Ectodermal cell (in vitro differentiated cells): ENCODE measurements at regions not wholly inside any gene's neighbourhood (a gene's known extent, or its start where the extent isn't known, plus 50 kb on each side); places are given as distances from the start of the nearest gene placed in this dataset.

Experiments
- H3K27ac ChIP-seq: 2 replicates; pipeline ENCODE4 v1.7.0; 2013; ENCODE audit warnings: mild to moderate bottlenecking, low read depth, low read length; ENCODE audit not compliant: insufficient read depth, poor library complexity, severe bottlenecking
- H3K27me3 ChIP-seq: 2 replicates; pipeline ENCODE4 v1.7.0; 2013; ENCODE audit warnings: mild to moderate bottlenecking, low read length; ENCODE audit not compliant: insufficient read depth, control insufficient read depth, poor library complexity, severe bottlenecking
- H3K36me3 ChIP-seq: one replicate; pipeline ENCODE4 v1.7.0; 2013; ENCODE audit warnings: low read length; ENCODE audit not compliant: control insufficient read depth, insufficient read depth
- H3K4me1 ChIP-seq: one replicate; pipeline ENCODE4 v1.7.0; 2013; ENCODE audit warnings: low read length; ENCODE audit not compliant: control insufficient read depth, insufficient read depth
- H3K4me3 ChIP-seq: 2 replicates; pipeline ENCODE4 v1.7.0; 2013; ENCODE audit warnings: low read depth, low read length, control low read depth; ENCODE audit not compliant: insufficient read depth
- H3K9me3 ChIP-seq: 2 replicates; pipeline ENCODE4 v1.7.0; 2013; ENCODE audit warnings: mild to moderate bottlenecking, low read length, moderate library complexity; ENCODE audit not compliant: control insufficient read depth
- WGBS, 2 experiments: methylation state at CpG; one replicate each; pipeline ENCODE4 v1.1.7; 2013; ENCODE audit warnings: missing lambda C conversion rate in 2 of 2; 5-methylcytosine and 5-hydroxymethylcytosine counted together

DNA sequence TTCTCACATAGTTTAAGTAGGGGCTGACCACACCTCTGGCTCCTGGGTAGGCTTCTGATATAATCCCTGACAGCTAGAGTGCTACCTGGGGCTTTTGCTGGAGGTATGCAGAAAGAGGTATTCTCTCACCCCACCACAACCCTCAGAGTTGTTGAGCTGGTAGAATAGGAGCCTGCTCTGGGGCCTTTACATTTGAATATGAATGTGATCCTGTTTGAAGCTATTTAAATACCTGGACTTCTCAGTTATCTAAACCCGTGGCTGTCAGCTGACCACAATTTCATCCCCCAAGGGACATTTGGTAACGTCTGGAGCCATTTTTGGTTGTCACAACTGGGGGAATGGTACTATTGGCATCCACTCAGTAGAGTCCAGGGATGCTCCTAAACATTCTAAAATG is 669.1 kb downstream of the SATB2 start:
- Histone ChIP-seq H3K36me3 (no peaks in the 10 kb centered on the region), H3K27me3 (no peaks in the 10 kb centered on the region), H3K4me1 (no peaks in the 10 kb centered on the region), H3K9me3 (no peaks in the 10 kb centered on the region), H3K27ac (no peak overlapping the region), H3K4me3 (no peak overlapping the region)
- WGBS, 2 experiments = 26 to 27% methylated on average over 2 of the region's 2 CpGs

DNA sequence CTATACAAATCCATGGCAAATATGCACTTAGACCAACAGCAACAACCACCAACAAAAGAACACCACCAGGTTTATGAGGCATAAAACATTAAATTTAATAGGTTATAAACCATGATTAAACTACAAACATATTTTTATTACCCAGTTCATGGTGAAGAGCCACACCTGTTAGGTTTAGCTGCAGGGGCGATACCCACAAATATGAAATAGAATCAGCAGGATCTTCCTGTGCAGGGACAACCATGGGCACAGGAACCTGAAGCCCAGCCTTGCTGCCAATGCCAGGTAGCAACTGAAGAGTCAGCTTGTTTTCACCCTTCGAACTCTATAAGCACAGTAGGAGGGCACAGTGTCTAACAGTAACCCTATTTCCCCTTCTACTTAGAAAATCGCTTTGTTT is 675.0 kb downstream of the SATB2 start:
- H3K4me1 ChIP-seq = no peaks in the 10 kb centered on the region
- 93 to 99% methylated on average over 2 to 3 of the region's 3 CpGs for WGBS, 2 experiments
- no peaks in the 10 kb centered on the region for H3K9me3 ChIP-seq

DNA sequence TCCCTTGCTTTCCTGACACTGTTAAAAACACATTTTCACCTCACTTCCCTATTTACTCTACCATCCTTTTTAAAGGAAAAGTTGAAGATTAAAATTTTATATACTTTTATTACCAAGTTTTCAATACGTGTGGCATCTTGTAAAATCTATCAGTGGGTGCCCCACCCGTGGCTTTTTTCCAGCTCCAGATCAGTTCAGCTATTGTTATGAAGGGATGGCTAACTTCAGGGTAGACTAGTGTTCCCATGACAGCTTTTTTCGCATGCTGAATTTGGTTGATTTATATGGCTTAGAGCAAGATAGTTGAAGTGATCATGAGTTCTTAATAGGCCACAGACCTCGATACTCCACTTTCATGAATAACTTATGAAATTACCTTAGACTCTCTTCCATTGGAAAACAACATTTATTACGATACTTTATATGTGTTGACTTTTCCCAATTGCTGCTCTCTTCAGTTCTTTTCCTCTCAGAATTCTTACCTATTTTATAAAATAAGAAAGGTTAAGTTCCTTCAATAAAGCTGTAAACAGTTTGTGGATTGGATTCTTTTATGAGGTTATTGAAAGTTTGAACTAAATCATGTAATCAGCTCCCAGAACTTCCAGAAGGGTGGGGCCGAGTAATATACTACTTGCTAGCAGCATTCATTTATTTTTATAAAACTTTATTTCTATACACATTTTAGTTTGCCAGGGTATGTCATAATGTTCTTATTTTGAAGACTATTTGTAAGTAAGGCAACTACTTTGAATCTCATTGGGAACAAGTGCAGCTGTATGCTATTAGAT is 680.9 kb downstream of the SATB2 start:
- H3K36me3 ChIP-seq = no peaks in the 10 kb centered on the region
- no peak overlapping the region for H3K4me3 ChIP-seq
- no peaks in the 10 kb centered on the region for H3K9me3 ChIP-seq
- H3K27ac ChIP-seq = no peak overlapping the region
- H3K27me3 ChIP-seq = no peaks in the 10 kb centered on the region
- no peaks in the 10 kb centered on the region for H3K4me1 ChIP-seq
- WGBS, 2 experiments = 92 to 94% methylated on average over 5 of the region's 6 CpGs

More for the DNA sequence above, 675.0 kb downstream of the SATB2 start:
- Histone ChIP-seq H3K36me3 (no peaks in the 10 kb centered on the region), H3K4me3 (no peak overlapping the region), H3K27ac (no peak overlapping the region), H3K27me3 (no peaks in the 10 kb centered on the region)

DNA sequence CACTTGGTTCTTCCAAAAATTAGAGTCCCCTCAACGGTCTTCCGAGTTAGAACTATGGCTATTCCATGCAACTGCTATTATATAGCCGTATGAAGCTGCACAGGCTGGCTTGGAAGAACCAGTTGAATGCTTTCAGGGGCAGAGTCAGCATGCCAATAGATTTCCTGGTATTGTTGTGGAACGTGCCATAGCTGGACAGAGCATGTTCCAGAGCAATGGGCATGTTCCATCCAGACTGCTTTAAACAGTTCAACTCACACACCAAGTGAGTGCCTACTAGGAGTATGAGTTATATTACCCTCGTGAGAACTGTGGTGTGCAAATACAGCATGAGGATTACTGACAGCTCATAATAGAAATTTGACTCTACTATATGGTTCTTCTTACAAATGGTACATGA is 682.0 kb downstream of the SATB2 start:
- Histone ChIP-seq H3K4me3 (no peak overlapping the region), H3K36me3 (no peaks in the 10 kb centered on the region), H3K9me3 (no peaks in the 10 kb centered on the region), H3K27ac (no peak overlapping the region), H3K4me1 (no peaks in the 10 kb centered on the region), H3K27me3 (no peaks in the 10 kb centered on the region)
- WGBS, 2 experiments = 94 to 95% methylated on average over 4 to 5 of the region's 5 CpGs

DNA sequence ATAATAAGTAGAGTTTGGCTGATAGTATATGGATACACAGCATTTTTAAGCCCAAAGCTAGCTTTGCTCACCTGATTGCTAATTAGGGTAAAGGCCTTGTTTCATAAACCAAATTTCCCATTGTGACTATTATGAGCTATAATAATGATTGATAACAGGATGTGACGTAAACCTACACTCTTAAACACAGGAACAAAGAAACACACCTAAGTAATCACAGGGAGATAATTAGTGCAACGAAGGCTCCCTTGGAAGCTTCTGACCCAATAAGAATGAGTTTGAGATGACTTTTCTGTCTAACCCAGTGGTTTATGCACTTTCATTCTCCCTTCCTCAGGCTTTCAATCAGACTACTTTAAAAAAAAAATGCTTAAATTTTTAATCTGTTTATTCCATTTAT is 683.2 kb downstream of the SATB2 start:
- 95 to 100% methylated on average over 1 of the region's 2 CpGs for WGBS, 2 experiments
- H3K4me3 ChIP-seq = no peak overlapping the region
- no peaks in the 10 kb centered on the region for H3K9me3 ChIP-seq
- no peaks in the 10 kb centered on the region for H3K27me3 ChIP-seq
- H3K4me1 ChIP-seq = no peaks in the 10 kb centered on the region
- H3K36me3 ChIP-seq = no peaks in the 10 kb centered on the region
- H3K27ac ChIP-seq = no peak overlapping the region

DNA sequence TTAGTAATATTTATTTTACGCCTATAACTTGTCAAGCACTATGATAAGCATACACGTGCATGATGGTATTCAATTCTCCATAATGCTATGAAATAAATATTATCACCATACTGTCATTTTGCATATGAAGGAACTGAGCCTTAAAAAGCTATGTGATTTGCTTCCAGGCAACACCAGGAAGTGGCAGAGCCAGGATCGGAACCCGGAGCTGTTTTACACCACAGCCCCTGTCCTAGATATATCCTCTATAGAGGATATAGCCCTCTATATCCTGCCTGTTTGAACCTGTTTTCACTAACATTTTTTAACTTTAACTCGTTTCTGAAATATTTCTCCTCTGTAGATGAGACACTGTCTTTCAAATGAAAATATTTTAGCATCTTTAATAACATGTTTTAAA is 690.0 kb downstream of the SATB2 start:
- H3K27ac ChIP-seq = no peak overlapping the region
- H3K36me3 ChIP-seq = no peaks in the 10 kb centered on the region
- no peak overlapping the region for H3K4me3 ChIP-seq
- 92 to 93% methylated on average over 4 to 5 of the region's 5 CpGs for WGBS, 2 experiments
- no peaks in the 10 kb centered on the region for H3K27me3 ChIP-seq
- no peaks in the 10 kb centered on the region for H3K9me3 ChIP-seq
- H3K4me1 ChIP-seq = no peaks in the 10 kb centered on the region

DNA sequence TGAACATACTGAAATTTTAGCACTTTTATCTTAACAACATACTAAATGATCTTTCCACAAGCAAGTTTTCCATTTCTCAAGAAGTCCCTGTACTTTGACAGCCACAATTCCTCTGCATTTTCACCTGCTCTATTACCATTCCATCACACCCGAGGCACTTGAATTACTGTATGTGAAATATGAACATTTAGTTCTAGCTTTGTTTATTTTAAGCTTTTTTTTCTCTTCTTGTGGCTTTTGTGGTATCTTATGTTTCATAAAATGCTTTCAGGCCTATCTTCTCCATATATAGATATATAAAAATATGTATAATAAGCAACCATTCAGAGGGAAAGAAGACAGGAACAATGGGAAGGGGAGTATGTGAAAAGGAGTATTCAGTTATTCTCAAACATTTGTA is 693.9 kb downstream of the SATB2 start:
- Histone ChIP-seq H3K4me1 (no peaks in the 10 kb centered on the region), H3K27ac (no peak overlapping the region), H3K27me3 (no peaks in the 10 kb centered on the region), H3K9me3 (no peaks in the 10 kb centered on the region), H3K4me3 (no peak overlapping the region), H3K36me3 (no peaks in the 10 kb centered on the region)
- WGBS, 2 experiments = no CpG with 5 or more reads among the region's 1 CpG

DNA sequence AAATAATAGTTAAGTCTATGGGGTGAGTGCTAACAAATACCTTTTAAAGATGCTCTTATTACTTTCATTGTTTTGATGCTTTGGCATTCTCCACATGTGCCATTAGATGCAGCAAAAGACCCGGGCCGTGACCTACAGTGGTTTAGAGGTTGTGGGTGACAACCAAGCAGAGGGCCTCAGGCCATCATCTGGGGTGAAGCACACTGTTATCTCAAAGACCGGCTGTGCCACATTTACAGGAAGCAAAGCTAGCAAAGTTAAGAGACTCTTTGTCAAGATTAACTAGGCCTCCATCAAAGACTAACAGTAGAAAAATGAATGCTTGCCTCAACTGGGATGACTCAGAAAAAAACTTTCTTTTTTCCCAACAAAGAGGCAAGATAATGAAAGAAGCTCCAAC is 695.3 kb downstream of the SATB2 start:
- no peaks in the 10 kb centered on the region for H3K27me3 ChIP-seq
- H3K4me3 ChIP-seq = no peak overlapping the region
- WGBS, 2 experiments = 91 to 95% methylated on average over 3 of the region's 3 CpGs
- H3K9me3 ChIP-seq = no peaks in the 10 kb centered on the region
- H3K27ac ChIP-seq = no peak overlapping the region
- H3K4me1 ChIP-seq = no peaks in the 10 kb centered on the region
- H3K36me3 ChIP-seq = no peaks in the 10 kb centered on the region

DNA sequence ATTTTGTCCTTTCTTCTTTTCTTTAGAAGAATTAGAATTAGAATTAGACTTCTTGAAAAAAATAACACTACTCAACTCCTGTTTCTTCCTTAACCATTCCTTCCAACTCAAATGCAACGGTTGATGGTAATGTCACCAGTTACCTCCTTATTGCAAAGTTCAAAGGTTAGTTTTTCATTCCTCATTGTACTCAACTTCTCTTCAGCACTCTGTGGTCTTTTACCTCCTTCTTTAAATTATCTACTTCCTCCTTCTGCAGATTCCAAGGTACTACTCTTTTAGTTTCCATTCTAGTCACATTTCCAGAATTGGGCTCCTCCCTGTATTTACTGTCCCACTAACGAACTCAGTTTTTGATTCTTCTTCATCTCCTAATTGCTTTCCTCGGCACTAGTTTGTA is 700.7 kb downstream of the SATB2 start:
- WGBS, 2 experiments = 90 to 92% methylated on average over 3 of the region's 3 CpGs

DNA sequence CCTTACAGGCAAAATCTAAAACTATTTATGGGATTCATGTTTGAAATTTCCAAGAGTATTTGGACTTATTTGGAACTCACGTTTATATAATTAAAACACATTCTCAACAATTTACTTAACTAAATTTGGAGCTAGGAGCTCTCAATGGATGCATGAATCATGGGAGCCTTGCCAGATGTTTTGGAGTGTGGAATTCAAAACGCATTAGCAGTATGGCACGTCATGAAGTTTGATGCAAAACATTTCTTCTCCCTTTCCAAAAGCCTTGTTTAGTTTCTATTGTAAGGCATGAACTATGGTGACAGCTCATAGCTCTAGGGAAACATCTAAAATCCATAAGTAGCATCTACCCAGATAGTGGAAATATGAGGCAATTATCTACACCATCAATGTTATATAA is 701.6 kb downstream of the SATB2 start:
- no peak overlapping the region for H3K4me3 ChIP-seq
- no peaks in the 10 kb centered on the region for H3K9me3 ChIP-seq
- no peaks in the 10 kb centered on the region for H3K36me3 ChIP-seq
- H3K4me1 ChIP-seq = no peaks in the 10 kb centered on the region
- WGBS, 2 experiments = 93 to 97% methylated on average over 3 of the region's 3 CpGs
- no peaks in the 10 kb centered on the region for H3K27me3 ChIP-seq
- H3K27ac ChIP-seq = no peak overlapping the region

More for the DNA sequence above, 700.7 kb downstream of the SATB2 start:
- no peaks in the 10 kb centered on the region for H3K9me3 ChIP-seq
- H3K4me1 ChIP-seq = no peaks in the 10 kb centered on the region
- no peak overlapping the region for H3K27ac ChIP-seq
- H3K4me3 ChIP-seq = no peak overlapping the region
- H3K27me3 ChIP-seq = no peaks in the 10 kb centered on the region
- H3K36me3 ChIP-seq = no peaks in the 10 kb centered on the region
